Amygdala (tissue), 56 donors: ENCODE measurements at regions not wholly inside any gene's neighbourhood (a gene's known extent, or its start where the extent isn't known, plus 50 kb on each side); places are given as distances from the start of the nearest gene placed in this dataset.
"Not testable (repeated sequence)": the region's sequence is repeated elsewhere in the genome, so short reads cannot be mapped to it uniquely, and the experiment has no call there.

Experiments
- DNase-seq, 56 donors: peaks; one replicate each; lab custom pipeline; 2025; lab: John Stamatoyannopoulos, UW

- no peak for DNase-seq
Measured at GRCh38 chr1:212155219-212155618, 119.7 kb downstream of the DTL start.

DNA sequence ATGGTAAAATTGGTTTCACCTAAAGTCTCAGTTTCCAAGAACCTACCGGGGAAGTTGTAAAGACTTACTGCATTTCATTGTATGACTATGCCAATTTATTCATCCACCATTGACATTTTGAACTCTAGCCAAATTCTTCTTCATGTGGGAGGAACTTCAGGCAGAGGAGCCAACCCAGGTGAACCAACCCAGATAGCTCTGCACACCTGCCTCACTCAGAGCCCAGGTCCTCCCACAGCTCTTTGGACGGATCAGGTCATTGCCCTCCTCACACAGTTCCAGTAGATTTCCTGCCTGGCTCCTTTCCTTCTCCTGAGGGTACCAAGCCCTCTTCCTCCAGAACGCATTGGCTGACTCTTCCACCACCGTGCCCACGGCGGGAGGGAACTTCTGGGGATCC, 121.7 kb downstream of the DTL start:
- DNase-seq = no peak

- no peak for DNase-seq
Measured at GRCh38 chr1:212158912-212159796, 123.6 kb downstream of the DTL start.

- DNase-seq = no peak
Measured at GRCh38 chr1:212161231-212161781, 123.9 kb upstream of the PPP2R5A start.

DNA sequence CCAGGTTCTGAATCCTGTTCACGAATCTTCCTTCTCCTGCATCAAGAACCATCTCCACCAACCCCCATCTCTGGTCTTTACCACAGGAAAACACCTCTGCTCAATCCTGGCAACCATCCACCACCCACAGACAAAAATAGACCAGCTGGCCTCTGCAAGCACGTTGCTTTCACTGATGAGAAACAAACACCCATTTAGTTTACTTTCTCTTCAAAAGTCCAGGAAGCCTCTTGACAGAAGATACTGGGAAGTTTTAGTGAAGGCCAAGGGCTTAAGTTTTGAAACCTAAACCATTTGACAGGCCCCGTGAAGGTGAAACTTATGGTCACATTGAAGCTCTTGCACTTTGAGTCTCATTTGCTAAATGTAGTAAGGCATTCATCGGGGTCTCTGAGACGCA, 122.6 kb upstream of the PPP2R5A start:
- DNase-seq = peak in 10 of 56 donors; percentile 3 to 31 (median 8)

GRCh38 chr1:212164095-212164872, 120.9 kb upstream of the PPP2R5A start:
- DNase-seq = no peak

- no peak for DNase-seq
Measured at GRCh38 chr1:212166244-212166643, 119.0 kb upstream of the PPP2R5A start.

DNA sequence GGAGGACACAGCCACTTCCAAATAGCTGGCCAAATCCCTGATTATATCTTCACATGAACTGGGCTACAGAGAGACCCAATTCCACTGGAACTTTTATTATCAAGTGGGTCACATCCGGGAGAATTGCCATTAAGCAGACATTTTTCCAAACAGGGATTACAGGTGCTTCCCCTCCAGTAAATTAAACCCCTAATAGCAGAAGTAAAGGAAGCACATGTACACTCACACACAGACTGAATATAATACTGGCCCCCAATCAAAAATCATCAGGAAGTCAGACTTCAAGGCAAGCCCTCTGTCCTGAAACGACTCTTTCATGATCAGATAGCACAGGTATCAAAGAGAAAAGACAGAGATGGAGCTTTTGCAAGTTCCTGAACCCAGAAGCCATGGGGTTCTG, 118.6 kb upstream of the PPP2R5A start:
- DNase-seq = no peak

DNA sequence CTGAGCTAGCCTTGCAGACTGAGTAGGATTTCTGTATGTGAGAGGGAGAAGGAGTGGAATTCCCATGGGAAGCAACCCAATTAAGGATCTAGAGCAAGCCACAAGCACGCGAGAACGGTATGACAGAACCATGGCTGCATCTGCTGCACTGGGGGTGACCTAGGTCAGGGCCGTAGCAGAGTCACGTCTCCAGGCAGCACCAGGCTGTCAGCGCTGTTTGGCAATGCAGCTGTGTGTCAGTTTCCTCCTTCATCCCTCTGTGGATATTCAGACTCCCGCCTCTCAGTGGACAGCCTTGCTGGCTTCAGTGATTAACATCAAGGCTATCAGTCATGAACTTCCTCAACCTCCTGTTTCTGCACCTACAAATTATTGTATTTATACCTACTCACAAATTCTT, 118.1 kb upstream of the PPP2R5A start:
- DNase-seq = no peak

- DNase-seq = no peak
Measured at GRCh38 chr1:212173567-212173966, 111.6 kb upstream of the PPP2R5A start.

DNA sequence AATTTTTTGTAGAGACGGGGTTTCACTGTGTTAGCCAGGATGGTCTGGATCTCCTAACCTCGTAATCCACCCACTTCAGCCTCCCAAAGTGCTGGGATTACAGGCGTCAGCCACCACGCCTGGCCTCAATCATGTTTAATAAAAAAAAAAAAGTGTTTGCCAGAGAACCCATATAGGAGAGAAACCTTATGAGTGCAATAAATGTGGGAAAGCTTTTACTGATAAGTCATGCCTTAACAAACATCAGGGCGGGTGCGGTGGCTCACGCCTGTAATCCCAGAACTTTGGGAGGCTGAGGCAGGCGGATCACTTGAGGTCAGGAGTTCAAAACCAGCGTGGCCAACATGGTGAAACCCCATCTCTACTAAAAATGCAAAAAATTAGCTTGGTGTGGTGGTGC, 110.9 kb upstream of the PPP2R5A start:
- DNase-seq = not testable (repeated sequence)

GRCh38 chr1:212177542-212177941, 107.7 kb upstream of the PPP2R5A start:
- DNase-seq = no peak

GRCh38 chr1:212178851-212179250, 106.4 kb upstream of the PPP2R5A start:
- DNase-seq = no peak

DNA sequence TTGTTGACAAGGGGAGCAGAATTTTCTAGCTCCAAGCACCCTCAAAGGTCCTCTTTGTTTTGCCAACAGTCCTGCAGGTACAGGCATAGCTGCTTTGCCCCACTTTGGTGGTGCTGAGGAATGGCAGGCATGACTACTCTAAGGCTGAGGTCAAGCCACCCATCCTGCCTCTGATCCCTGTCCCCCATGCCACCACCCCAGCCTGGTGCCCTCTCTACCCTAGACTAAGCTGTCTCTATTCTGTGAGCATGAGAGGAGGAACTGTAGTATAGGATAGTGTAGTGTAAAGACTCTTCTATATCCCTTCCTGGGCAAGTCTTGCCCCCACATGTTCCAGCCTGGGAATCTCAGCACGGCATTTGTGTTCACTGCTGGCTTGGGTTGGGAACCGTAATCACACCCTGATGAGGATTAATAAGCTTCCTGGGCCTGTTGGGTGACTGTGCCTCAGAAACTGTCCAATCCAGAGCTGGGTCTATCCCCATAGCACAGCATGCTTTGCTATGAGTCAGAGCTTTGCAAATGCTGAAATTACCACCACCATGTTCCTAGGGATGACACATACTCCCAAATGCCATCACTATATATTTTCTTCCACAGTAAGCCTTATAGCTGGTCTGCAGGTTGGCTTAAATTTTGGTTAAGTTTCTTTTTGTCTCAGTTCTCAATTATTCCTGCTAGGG, 105.7 kb upstream of the PPP2R5A start:
- no peak for DNase-seq

GRCh38 chr1:212181015-212181882, 104.0 kb upstream of the PPP2R5A start:
- DNase-seq = no peak

GRCh38 chr1:212182171-212182570, 103.0 kb upstream of the PPP2R5A start:
- DNase-seq = no peak

DNA sequence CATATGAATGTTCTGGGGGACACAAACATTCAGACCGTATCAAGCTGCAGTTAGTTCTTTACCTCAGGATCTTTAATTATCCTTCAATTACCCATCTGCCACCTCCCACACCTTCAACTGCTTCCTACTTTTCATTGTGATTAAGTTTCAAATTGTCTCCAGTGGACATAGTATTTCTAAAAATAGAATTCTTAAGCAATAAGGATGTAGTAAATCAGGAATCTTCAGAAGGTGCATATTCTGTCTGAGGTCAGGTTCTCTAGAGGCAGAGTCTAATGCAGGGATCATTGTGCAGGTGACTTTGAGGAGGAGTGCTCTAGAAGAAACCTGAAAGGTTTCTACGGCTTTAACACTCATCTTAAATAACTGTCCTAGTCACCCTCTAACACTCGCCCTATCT, 102.6 kb upstream of the PPP2R5A start:
- no peak for DNase-seq

- DNase-seq = no peak
Measured at GRCh38 chr1:212186427-212187207, 98.6 kb upstream of the PPP2R5A start.
